ENCODE measurements at regions not wholly inside any gene's neighbourhood (a gene's known extent, or its start where the extent isn't known, plus 50 kb on each side); places are given as distances from the start of the nearest gene placed in this dataset.

GRCh38 chr4:151569650-151570049 is 160.7 kb downstream of the FHIP1A start:
- TF ChIP-seq CTCF (IDR thresholded peaks at IDR 0.05; ENCODE audit: insufficient read depth, low read depth, low read length) (no peak), EZH2 (IDR thresholded peaks at IDR 0.05; ENCODE audit: insufficient read depth, low read length) (no peak)

Measured in astrocyte (in vitro differentiated cells and primary cell).